Keratinocyte (primary cell): ENCODE measurements at regions not wholly inside any gene's neighbourhood (a gene's known extent, or its start where the extent isn't known, plus 50 kb on each side); places are given as distances from the start of the nearest gene placed in this dataset.

Experiments used
- EZH2 ChIP-seq: IDR thresholded peaks from one replicate; pipeline ENCODE4 v1.6.1; 2012; ENCODE audit warnings: inconsistent platforms, mild to moderate bottlenecking, low read length, moderate library complexity
- TF ChIP-seq, protein P1 (sequence below), 3 experiments: IDR thresholded peaks in 1 of 3; conservative IDR thresholded peaks in 1 of 3; optimal IDR thresholded peaks in 1 of 3; 2 replicates in 2 of 3; 3 replicates in 1 of 3; pipeline versions ENCODE3 to v1.5.1; 2011; ENCODE audit warnings: low read length in 3 of 3, mild to moderate bottlenecking in 3 of 3, moderate library complexity in 2 of 3, control low read depth in 1 of 3, inconsistent platforms in 1 of 3; ENCODE audit not compliant: insufficient read depth in 2 of 3; ENCODE audit errors: extremely low read depth in 1 of 3

DNA sequence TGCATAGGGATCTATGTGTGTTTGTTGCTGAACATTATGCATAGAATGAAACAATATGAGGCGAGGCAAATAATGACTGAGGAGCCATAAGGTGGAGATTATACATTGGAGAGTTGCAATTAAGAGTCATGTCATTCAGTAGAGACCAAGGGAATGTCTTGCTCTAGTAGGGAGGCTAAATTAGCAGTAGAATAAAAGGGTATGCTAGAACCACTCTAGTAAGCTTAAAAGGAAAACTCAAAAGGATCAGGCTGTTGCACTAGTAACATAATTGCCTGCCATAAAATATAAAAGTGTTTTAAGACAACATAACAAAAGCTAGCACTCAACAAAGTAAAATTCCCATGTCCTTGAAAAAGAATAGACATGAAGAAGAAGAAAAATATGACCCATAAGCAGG lies 586.2 kb upstream of the DIAPH2 start:
- TF ChIP-seq, protein P1, sequence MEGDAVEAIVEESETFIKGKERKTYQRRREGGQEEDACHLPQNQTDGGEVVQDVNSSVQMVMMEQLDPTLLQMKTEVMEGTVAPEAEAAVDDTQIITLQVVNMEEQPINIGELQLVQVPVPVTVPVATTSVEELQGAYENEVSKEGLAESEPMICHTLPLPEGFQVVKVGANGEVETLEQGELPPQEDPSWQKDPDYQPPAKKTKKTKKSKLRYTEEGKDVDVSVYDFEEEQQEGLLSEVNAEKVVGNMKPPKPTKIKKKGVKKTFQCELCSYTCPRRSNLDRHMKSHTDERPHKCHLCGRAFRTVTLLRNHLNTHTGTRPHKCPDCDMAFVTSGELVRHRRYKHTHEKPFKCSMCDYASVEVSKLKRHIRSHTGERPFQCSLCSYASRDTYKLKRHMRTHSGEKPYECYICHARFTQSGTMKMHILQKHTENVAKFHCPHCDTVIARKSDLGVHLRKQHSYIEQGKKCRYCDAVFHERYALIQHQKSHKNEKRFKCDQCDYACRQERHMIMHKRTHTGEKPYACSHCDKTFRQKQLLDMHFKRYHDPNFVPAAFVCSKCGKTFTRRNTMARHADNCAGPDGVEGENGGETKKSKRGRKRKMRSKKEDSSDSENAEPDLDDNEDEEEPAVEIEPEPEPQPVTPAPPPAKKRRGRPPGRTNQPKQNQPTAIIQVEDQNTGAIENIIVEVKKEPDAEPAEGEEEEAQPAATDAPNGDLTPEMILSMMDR (optimal IDR thresholded peaks at IDR 0.05 in 1 of 3, IDR thresholded peaks at IDR 0.05 in 1 of 3, conservative IDR thresholded peaks at IDR 0.05 in 1 of 3; ENCODE audit: extremely low read depth in 1 of 3, insufficient read depth in 2 of 3, low read length in 3 of 3), result no peak
- no peak for TF ChIP-seq EZH2
